ENCODE measurements at regions not wholly inside any gene's neighbourhood (a gene's known extent, or its start where the extent isn't known, plus 50 kb on each side); places are given as distances from the start of the nearest gene placed in this dataset.

GRCh38 chr10:57905010-57905409 lies 362.7 kb downstream of the IPMK start:
- TF ChIP-seq SIN3A (IDR thresholded peaks at IDR 0.05; ENCODE audit: borderline replicate concordance, insufficient read depth, low read length): no peak
- TF ChIP-seq POLR2AphosphoS5 (IDR thresholded peaks at IDR 0.05; ENCODE audit: low read depth, low read length): no peak
- no peak for TF ChIP-seq TAF1 (IDR thresholded peaks at IDR 0.05; ENCODE audit: borderline replicate concordance, insufficient read depth, low read length)
- TF ChIP-seq REST (IDR thresholded peaks at IDR 0.05; ENCODE audit: insufficient read depth in 1 of 2, low read depth in 2 of 2, low read length in 2 of 2): no peak
- TF ChIP-seq FOXP2 (optimal IDR thresholded peaks at IDR 0.05; ENCODE audit: borderline replicate concordance, extremely low read depth, extremely low read length, insufficient read depth): no peak

All from PFSK-1 (cell line).